ENCODE measurements at regions not wholly inside any gene's neighbourhood (a gene's known extent, or its start where the extent isn't known, plus 50 kb on each side); places are given as distances from the start of the nearest gene placed in this dataset.

DNA sequence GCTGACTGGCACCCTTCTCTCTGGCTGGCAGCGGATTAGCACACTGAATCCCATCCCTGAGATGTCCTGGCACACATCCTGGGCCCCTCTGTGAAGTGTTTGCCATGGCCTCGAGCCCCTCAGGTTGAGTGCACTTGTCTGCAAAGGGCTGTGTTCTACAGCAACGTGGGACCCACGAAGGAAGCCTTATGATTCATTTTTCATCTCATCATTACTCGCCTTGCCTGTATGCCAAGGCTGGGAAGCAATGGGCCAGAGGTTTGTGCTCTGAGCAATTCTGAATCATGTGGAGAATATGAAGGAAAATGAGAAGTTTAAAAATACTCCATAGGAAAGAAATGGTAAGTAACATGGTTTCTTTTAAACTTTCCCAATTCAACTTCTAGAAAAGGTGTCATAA, 124.8 kb upstream of the LMO4 start:
- Histone ChIP-seq H2AK5ac (ENCODE audit: insufficient read length, low read length) (no peak overlapping the region), H2BK5ac (ENCODE audit: insufficient read length, low read length) (no peak overlapping the region), H3K4me1 (ENCODE audit: insufficient read depth, low read length) (peaks cover 9% of the 10 kb centered on the region; the same call in 1 of the 2 replicates), H2BK15ac (ENCODE audit: low read depth, low read length) (no peak overlapping the region), H3K56ac (ENCODE audit: insufficient read length, low read depth, low read length) (no peak overlapping the region), H3T11ph (ENCODE audit: low read length) (no peak overlapping the region), H3K27ac (ENCODE audit: insufficient read length, low read depth, low read length) (no peak overlapping the region), H3K4ac (ENCODE audit: low read depth, low read length) (no peak overlapping the region), H2BK20ac (ENCODE audit: low read depth, low read length, poor library complexity, severe bottlenecking) (no peak overlapping the region), H3K23ac (ENCODE audit: insufficient read length, low read depth, low read length) (no peak overlapping the region), H3K79me2 (ENCODE audit: insufficient read depth, low read length) (no peaks in the 10 kb centered on the region), H2BK12ac (ENCODE audit: insufficient read length, low read depth, low read length) (no peak overlapping the region), H3K27me3 (ENCODE audit: insufficient read depth, low read length) (no peaks in the 10 kb centered on the region), H4K8ac (replicated peaks; ENCODE audit: insufficient read length, low read depth, low read length) (no peak overlapping the region), H2AFZ (ENCODE audit: low read length) (no peak overlapping the region), H3K9ac (ENCODE audit: extremely low read depth, insufficient read length, low read length) (no peak overlapping the region), H3K4me2 (ENCODE audit: insufficient read depth, insufficient read length, low read length) (no peak overlapping the region), H3K18ac (ENCODE audit: insufficient read length, low read depth, low read length) (no peak overlapping the region), H3K9me3 (ENCODE audit: control insufficient read depth, low read depth, low read length) (no peaks in the 10 kb centered on the region), H3K23me2 (ENCODE audit: insufficient read length, low read depth, low read length, poor library complexity, severe bottlenecking) (no peaks in the 10 kb centered on the region), H3K79me1 (ENCODE audit: insufficient read depth, low read depth, low read length, poor library complexity, severe bottlenecking) (no peaks in the 10 kb centered on the region), H3K14ac (ENCODE audit: insufficient read depth, low read length) (no peak overlapping the region), H2BK120ac (ENCODE audit: low read depth, low read length, poor library complexity, severe bottlenecking) (no peak overlapping the region), H4K5ac (ENCODE audit: insufficient read length, low read depth, low read length) (no peak overlapping the region), H4K20me1 (ENCODE audit: control insufficient read depth, insufficient read depth, insufficient read length) (no peaks in the 10 kb centered on the region), H4K91ac (ENCODE audit: insufficient read length, low read depth, low read length) (no peak overlapping the region)
- TF ChIP-seq, protein P1, sequence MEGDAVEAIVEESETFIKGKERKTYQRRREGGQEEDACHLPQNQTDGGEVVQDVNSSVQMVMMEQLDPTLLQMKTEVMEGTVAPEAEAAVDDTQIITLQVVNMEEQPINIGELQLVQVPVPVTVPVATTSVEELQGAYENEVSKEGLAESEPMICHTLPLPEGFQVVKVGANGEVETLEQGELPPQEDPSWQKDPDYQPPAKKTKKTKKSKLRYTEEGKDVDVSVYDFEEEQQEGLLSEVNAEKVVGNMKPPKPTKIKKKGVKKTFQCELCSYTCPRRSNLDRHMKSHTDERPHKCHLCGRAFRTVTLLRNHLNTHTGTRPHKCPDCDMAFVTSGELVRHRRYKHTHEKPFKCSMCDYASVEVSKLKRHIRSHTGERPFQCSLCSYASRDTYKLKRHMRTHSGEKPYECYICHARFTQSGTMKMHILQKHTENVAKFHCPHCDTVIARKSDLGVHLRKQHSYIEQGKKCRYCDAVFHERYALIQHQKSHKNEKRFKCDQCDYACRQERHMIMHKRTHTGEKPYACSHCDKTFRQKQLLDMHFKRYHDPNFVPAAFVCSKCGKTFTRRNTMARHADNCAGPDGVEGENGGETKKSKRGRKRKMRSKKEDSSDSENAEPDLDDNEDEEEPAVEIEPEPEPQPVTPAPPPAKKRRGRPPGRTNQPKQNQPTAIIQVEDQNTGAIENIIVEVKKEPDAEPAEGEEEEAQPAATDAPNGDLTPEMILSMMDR (conservative IDR thresholded peaks at IDR 0.05), result no peak
- DNase-seq, result no peak
- no peak overlapping the region for H3K27ac Mint-ChIP-seq
- no CpG with 5 or more reads among the region's 5 CpGs for WGBS (ENCODE audit: extremely low coverage, insufficient read length, low lambda C conversion rate)
- peaks cover 30 to 32% of the 10 kb centered on the region in 2 experiments for H3K4me1 Mint-ChIP-seq
- no peak overlapping the region for H3K4me3 Mint-ChIP-seq
- no peaks in the 10 kb centered on the region; a peak in 1 of 5 replicates for H3K9me3 Mint-ChIP-seq
- H3K27me3 Mint-ChIP-seq (ENCODE audit: low read depth), result no peaks in the 10 kb centered on the region
- no peaks in the 10 kb centered on the region for H3K36me3 Mint-ChIP-seq (ENCODE audit: insufficient read depth in 1 of 3, low read depth in 3 of 3)
